Upper lobe of right lung (tissue), 1 donor: ENCODE measurements at regions not wholly inside any gene's neighbourhood (a gene's known extent, or its start where the extent isn't known, plus 50 kb on each side); places are given as distances from the start of the nearest gene placed in this dataset.

Experiments used
- ATAC-seq: fragments of 200-7000 bp; cut with Tn5 transposase; one replicate; pipeline ENCODE4 v1.9.1; 2020; ENCODE audit warnings: mild to moderate bottlenecking, moderate library complexity
- DNase-seq: peaks from one replicate; pipeline ENCODE4 v3.0.0-alpha.2; 2020
- H3K27ac ChIP-seq: fragments of 200-600 bp; one replicate; pipeline ENCODE4 v1.8.0; 2022
- H3K27me3 ChIP-seq: fragments of 200-600 bp; one replicate; pipeline ENCODE4 v1.8.0; 2022; ENCODE audit warnings: mild to moderate bottlenecking
- H3K36me3 ChIP-seq: fragments of 200-600 bp; one replicate; pipeline ENCODE4 v1.8.0; 2022
- H3K4me1 ChIP-seq: fragments of 200-600 bp; one replicate; pipeline ENCODE4 v1.8.0; 2022
- H3K4me3 ChIP-seq: fragments of 200-600 bp; one replicate; pipeline ENCODE4 v1.8.0; 2022; ENCODE audit warnings: mild to moderate bottlenecking
- H3K9me3 ChIP-seq: fragments of 200-600 bp; one replicate; pipeline ENCODE4 v1.8.0; 2022
- intact Hi-C: fragments of 100-400 bp; cut with DNase I; formaldehyde crosslinking; loops from one replicate; pipeline ENCODE4 v1.11.0; 2022
- TF ChIP-seq, protein P1 (sequence below): fragments of 200-600 bp; IDR thresholded peaks from one replicate; pipeline ENCODE4 v1.8.0; 2022; ENCODE audit warnings: antibody characterized with exemption
- donor health status: DM: no; HTN: yes; CAD: no; lungs with severe emphysema.

DNA sequence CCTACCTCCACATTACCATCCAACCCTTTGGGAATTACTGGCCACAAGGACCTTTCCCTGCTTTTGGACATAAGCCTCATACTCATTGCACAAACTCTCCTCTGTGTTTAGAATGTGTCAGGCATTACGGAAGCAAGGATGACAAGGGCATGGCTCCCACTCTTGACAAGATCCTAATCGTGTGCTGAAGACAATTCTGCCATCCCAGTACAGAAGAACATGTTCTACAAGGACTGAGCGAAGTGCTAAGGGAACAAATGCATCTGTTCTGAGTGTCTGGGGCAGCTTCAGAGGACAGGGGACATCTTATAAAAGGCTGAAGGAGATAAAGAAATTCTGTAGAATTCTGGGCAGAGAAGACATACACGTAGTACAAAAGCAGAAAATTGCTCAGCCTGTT, 378.5 kb upstream of the CAMK1G start:
- ATAC-seq (peak; percentile 43), DNase-seq (no peak)
- intact Hi-C loops, result no loop called here
- peaks cover 12% of the 10 kb centered on the region for H3K4me1 ChIP-seq
- H3K9me3 ChIP-seq, result no peaks in the 10 kb centered on the region
- peaks cover 17% of the 10 kb centered on the region for H3K27me3 ChIP-seq
- H3K4me3 ChIP-seq, result no peak overlapping the region
- TF ChIP-seq, protein P1, sequence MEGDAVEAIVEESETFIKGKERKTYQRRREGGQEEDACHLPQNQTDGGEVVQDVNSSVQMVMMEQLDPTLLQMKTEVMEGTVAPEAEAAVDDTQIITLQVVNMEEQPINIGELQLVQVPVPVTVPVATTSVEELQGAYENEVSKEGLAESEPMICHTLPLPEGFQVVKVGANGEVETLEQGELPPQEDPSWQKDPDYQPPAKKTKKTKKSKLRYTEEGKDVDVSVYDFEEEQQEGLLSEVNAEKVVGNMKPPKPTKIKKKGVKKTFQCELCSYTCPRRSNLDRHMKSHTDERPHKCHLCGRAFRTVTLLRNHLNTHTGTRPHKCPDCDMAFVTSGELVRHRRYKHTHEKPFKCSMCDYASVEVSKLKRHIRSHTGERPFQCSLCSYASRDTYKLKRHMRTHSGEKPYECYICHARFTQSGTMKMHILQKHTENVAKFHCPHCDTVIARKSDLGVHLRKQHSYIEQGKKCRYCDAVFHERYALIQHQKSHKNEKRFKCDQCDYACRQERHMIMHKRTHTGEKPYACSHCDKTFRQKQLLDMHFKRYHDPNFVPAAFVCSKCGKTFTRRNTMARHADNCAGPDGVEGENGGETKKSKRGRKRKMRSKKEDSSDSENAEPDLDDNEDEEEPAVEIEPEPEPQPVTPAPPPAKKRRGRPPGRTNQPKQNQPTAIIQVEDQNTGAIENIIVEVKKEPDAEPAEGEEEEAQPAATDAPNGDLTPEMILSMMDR, result no peak
- no peak overlapping the region for H3K27ac ChIP-seq
- no peaks in the 10 kb centered on the region for H3K36me3 ChIP-seq

GRCh38 chr1:209207126-209207700, 376.3 kb upstream of the CAMK1G start:
- TF ChIP-seq, protein P1, result no peak
- Histone ChIP-seq H3K36me3 (no peaks in the 10 kb centered on the region), H3K9me3 (no peaks in the 10 kb centered on the region), H3K27me3 (peaks cover 23% of the 10 kb centered on the region), H3K4me3 (peak overlapping the region; percentile 6), H3K27ac (no peak overlapping the region), H3K4me1 (peaks cover 12% of the 10 kb centered on the region)
- DNase-seq (no peak), ATAC-seq (peak; percentile 20)
- intact Hi-C loops, result no loop called here

DNA sequence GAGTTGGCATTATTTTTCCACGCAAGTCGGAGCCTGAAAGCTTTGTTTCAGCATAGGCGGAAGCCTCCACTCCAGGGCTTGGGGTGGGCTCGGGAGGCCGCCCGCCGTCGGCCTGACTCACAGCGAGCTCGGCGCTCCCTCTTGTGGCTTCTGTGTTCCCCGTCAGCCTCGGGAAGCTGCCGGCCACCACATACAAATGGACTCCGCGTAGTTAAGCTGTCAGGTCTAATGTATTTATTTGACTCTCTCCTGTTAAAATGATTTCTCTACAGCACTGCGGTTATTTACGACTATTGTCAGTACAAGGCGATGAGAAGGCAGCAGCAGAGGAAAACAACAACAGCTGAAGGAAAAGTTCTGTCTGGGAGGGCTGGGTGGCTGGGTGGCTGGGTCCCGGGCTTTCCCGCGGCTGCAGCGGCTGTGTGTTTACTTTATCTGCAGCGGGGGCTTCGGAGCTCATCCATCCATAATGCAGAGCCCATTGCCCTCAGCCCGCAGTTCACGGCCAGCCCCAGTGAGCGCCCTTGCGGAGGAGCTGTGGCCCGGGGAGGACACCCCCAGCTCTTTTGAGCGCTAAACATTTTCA, 375.7 kb upstream of the CAMK1G start:
- no peaks in the 10 kb centered on the region for H3K36me3 ChIP-seq
- intact Hi-C loops, result no loop called here
- H3K4me3 ChIP-seq, result peak overlapping the region; percentile 6
- DNase-seq, result peak; percentile 73
- H3K27ac ChIP-seq, result no peak overlapping the region
- H3K9me3 ChIP-seq, result no peaks in the 10 kb centered on the region
- peaks cover 23% of the 10 kb centered on the region for H3K27me3 ChIP-seq
- H3K4me1 ChIP-seq, result peaks cover 12% of the 10 kb centered on the region
- ATAC-seq, result peak; percentile 85
- TF ChIP-seq, protein P1, result peak; percentile 68

DNA sequence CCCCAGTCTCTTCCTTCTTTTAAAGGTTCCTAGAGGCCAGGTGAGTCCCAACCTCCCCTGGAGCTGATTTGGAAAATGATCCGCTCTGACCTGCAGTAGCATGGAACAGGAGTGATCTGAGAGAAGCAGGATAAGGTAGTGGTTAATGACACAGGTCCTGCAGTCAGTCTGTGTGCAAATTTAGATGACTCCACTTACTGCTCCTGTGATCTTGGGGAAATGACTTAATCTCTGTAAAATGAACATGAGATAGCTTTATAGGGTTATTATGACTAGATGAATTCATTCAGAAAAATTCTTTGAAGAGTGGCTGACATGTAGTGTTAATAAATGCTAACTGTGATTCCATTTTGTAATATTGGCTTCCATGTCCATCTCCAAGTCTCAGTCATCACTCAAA, 374.9 kb upstream of the CAMK1G start:
- no peak for DNase-seq
- no peak overlapping the region for H3K27ac ChIP-seq
- no peak for ATAC-seq
- H3K36me3 ChIP-seq, result no peaks in the 10 kb centered on the region
- TF ChIP-seq, protein P1, result no peak
- H3K4me3 ChIP-seq, result no peak overlapping the region
- intact Hi-C loops, result no loop called here
- H3K9me3 ChIP-seq, result no peaks in the 10 kb centered on the region
- H3K27me3 ChIP-seq, result peaks cover 23% of the 10 kb centered on the region
- peaks cover 12% of the 10 kb centered on the region for H3K4me1 ChIP-seq

DNA sequence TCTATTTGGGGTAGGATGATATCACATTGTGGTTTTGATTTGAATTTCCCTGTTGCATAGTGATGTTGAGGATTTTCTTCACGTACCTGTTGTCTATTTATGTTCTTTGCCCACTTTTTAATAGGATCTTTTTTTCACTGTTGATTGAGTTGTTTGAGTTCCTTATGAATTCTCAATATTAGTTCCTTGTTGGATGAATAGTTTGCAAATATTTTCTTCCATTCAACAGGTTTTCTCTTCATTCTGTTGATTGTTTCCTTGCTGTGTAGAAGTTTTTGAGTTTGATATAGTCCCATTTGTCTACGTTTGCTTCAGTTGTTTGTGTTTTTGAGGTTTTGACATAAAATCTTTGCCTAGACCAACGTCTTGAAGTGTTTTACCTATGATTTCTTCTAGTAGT, 369.5 kb upstream of the CAMK1G start:
- Histone ChIP-seq H3K36me3 (no peaks in the 10 kb centered on the region), H3K9me3 (no peaks in the 10 kb centered on the region), H3K4me1 (no peaks in the 10 kb centered on the region), H3K4me3 (no peak overlapping the region), H3K27me3 (peaks cover 16% of the 10 kb centered on the region), H3K27ac (no peak overlapping the region)
- TF ChIP-seq, protein P1, result no peak
- DNase-seq (no peak), ATAC-seq (no peak)
- intact Hi-C loops, result no loop called here
